DND-41 (cell line): ENCODE measurements at regions not wholly inside any gene's neighbourhood (a gene's known extent, or its start where the extent isn't known, plus 50 kb on each side); places are given as distances from the start of the nearest gene placed in this dataset.
"Not testable (repeated sequence)": the region's sequence is repeated elsewhere in the genome, so short reads cannot be mapped to it uniquely, and the experiment has no call there.

Source experiments
- CTCF ChIP-seq: IDR thresholded peaks from 2 replicates; pipeline ENCODE4 v1.5.1; 2012; ENCODE audit warnings: borderline replicate concordance, low read length, moderate library complexity, mild to moderate bottlenecking; ENCODE audit not compliant: poor library complexity, severe bottlenecking; ENCODE audit errors: extremely low read depth
- EZH2 ChIP-seq: IDR thresholded peaks from 3 replicates; pipeline ENCODE4 v1.6.1; 2012; ENCODE audit warnings: borderline replicate concordance, low read depth, mild to moderate bottlenecking, moderate library complexity, low read length, inconsistent platforms; ENCODE audit not compliant: severe bottlenecking

- not testable (repeated sequence) for TF ChIP-seq CTCF, EZH2
Observed at GRCh38 chr1:83383107-83383506, 615.8 kb downstream of the TTLL7 start.
